H1 (cell line): ENCODE measurements at regions not wholly inside any gene's neighbourhood (a gene's known extent, or its start where the extent isn't known, plus 50 kb on each side); places are given as distances from the start of the nearest gene placed in this dataset.

Experiments
- EZH2 ChIP-seq: fragments of 200-600 bp; sonication (generic); IDR thresholded peaks from 2 replicates; pipeline ENCODE4 v1.7.1; 2012; ENCODE audit warnings: low read depth, mild to moderate bottlenecking, moderate library complexity, low read length, inconsistent platforms; ENCODE audit not compliant: severe bottlenecking
- MAFK ChIP-seq: IDR thresholded peaks from 2 replicates; pipeline ENCODE4 v1.6.1; 2012; ENCODE audit warnings: low read depth, mild to moderate bottlenecking, improper control_type of control experiment, low read length
- SIN3A ChIP-seq, 2 experiments: IDR thresholded peaks in 1 of 2; conservative IDR thresholded peaks in 1 of 2; 2 replicates each; pipeline ENCODE4 v1.6.1; 2011 to 2012; ENCODE audit warnings: low read length in 2 of 2, improper control_type of control experiment in 1 of 2, low read depth in 1 of 2, mild to moderate bottlenecking in 1 of 2
- TF ChIP-seq, protein P1 (sequence below), 3 experiments: IDR thresholded peaks; 1 replicate in 2 of 3; 2 replicates in 1 of 3; pipeline versions ENCODE4 v1.5.1 to v1.6.1; 2011; ENCODE audit warnings: low read length in 3 of 3, mild to moderate bottlenecking in 3 of 3, inconsistent platforms in 2 of 3, low read depth in 1 of 3, moderate library complexity in 1 of 3; ENCODE audit not compliant: insufficient read depth in 1 of 3; ENCODE audit errors: control extremely low read depth in 1 of 3

DNA sequence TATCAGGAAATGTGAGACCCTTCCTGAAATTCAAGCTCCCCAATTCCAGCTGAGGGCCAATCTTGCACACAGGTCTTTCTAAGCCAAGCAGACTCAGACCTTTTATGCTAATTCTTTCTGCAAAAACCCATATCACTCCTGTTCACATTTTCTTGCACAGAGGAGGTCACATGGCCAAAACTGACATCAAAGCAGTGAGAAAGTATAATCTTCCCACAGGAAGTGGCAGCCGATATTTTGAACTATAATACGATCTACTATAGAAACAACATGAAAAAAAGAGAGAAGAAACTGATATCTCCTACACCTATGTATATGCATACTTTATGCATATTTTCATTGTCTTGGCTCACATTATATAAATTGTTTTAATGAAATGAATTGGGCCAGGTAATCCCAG is 132.9 kb upstream of the SSTR1 start:
- TF ChIP-seq EZH2 (no peak), MAFK (no peak), SIN3A (conservative IDR thresholded peaks at IDR 0.05 in 1 of 2, IDR thresholded peaks at IDR 0.05 in 1 of 2; ENCODE audit: low read depth in 1 of 2, low read length in 2 of 2) (no peak)
- TF ChIP-seq, protein P1, sequence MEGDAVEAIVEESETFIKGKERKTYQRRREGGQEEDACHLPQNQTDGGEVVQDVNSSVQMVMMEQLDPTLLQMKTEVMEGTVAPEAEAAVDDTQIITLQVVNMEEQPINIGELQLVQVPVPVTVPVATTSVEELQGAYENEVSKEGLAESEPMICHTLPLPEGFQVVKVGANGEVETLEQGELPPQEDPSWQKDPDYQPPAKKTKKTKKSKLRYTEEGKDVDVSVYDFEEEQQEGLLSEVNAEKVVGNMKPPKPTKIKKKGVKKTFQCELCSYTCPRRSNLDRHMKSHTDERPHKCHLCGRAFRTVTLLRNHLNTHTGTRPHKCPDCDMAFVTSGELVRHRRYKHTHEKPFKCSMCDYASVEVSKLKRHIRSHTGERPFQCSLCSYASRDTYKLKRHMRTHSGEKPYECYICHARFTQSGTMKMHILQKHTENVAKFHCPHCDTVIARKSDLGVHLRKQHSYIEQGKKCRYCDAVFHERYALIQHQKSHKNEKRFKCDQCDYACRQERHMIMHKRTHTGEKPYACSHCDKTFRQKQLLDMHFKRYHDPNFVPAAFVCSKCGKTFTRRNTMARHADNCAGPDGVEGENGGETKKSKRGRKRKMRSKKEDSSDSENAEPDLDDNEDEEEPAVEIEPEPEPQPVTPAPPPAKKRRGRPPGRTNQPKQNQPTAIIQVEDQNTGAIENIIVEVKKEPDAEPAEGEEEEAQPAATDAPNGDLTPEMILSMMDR (IDR thresholded peaks at IDR 0.05; ENCODE audit: control extremely low read depth in 1 of 3, insufficient read depth in 1 of 3, low read depth in 1 of 3, low read length in 3 of 3): no peak
